Gastrocnemius medialis (tissue), 4 donors: ENCODE measurements at regions not wholly inside any gene's neighbourhood (a gene's known extent, or its start where the extent isn't known, plus 50 kb on each side); places are given as distances from the start of the nearest gene placed in this dataset.

Experiments
- POLR2A ChIP-seq, 2 donors: fragments of 450-650 bp; IDR thresholded peaks; one replicate each; pipeline ENCODE4 v1.6.1; 2017; ENCODE audit warnings: antibody characterized with exemption in 2 of 2, mild to moderate bottlenecking in 2 of 2, moderate library complexity in 2 of 2
- TF ChIP-seq, protein P1 (sequence below), 5 experiments: fragments of 450-650 bp in 3 of 5; fragments of 200-600 bp in 2 of 5; sonication (generic) in 2 of 5; IDR thresholded peaks in 4 of 5; conservative IDR thresholded peaks in 1 of 5; 1 replicate in 4 of 5; 2 replicates in 1 of 5; pipeline ENCODE4 v1.5.1; 2016 to 2019; ENCODE audit warnings: antibody characterized with exemption in 5 of 5, mild to moderate bottlenecking in 3 of 5, moderate library complexity in 3 of 5

DNA sequence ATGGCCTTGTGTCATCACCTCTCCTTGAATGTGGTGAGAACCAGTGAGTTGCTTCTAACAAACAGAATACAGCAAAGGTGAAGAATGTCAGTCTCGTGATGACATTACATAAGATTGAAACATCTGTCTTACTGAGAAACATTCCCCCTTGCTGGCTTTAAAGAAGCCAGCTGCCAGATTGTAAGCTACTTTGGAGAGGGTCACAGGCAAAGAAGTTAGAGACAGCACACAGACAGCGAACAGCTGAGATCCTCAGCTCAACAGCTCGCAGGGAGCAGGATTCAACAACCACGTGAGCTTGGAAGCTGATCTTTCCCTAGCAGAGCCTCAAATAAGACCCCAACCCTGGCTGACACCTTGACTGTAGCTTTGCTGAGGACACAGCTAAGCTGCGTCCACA is 367.9 kb downstream of the LIG4 start:
- TF ChIP-seq, protein P1, sequence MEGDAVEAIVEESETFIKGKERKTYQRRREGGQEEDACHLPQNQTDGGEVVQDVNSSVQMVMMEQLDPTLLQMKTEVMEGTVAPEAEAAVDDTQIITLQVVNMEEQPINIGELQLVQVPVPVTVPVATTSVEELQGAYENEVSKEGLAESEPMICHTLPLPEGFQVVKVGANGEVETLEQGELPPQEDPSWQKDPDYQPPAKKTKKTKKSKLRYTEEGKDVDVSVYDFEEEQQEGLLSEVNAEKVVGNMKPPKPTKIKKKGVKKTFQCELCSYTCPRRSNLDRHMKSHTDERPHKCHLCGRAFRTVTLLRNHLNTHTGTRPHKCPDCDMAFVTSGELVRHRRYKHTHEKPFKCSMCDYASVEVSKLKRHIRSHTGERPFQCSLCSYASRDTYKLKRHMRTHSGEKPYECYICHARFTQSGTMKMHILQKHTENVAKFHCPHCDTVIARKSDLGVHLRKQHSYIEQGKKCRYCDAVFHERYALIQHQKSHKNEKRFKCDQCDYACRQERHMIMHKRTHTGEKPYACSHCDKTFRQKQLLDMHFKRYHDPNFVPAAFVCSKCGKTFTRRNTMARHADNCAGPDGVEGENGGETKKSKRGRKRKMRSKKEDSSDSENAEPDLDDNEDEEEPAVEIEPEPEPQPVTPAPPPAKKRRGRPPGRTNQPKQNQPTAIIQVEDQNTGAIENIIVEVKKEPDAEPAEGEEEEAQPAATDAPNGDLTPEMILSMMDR (IDR thresholded peaks at IDR 0.05 in 4 of 5, conservative IDR thresholded peaks at IDR 0.05 in 1 of 5) = no peak
- TF ChIP-seq POLR2A (IDR thresholded peaks at IDR 0.05) = no peak
